ENCODE measurements at regions not wholly inside any gene's neighbourhood (a gene's known extent, or its start where the extent isn't known, plus 50 kb on each side); places are given as distances from the start of the nearest gene placed in this dataset.

DNA sequence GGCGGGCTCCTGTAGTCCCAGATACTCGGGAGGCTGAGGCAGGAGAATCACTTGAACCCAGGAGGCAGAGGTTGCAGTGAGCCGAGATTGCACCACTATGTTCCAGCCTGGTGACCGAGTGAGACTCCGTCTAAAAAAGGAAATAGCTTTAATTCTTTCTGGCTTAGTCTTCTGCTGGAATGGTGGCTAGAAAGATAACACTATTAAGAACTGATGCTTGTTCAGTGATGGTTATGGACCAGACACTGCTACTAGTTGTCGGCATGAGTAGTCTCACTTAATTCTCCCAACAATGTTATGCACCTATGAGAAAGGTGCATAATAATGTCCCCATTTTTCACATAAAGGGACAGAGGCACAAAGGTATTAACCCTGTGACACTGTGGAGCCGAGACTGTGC, 188.7 kb downstream of the HS3ST3A1 start:
- BruUV-seq (replicated peaks), result no TSS peak
- intact Hi-C loops (cut with micrococcal nuclease; ENCODE audit: unreplicated experiment), result no loop called here
- DNase-seq, result no peak
- Mint-ChIP-seq H3K27me3 (ENCODE audit: unreplicated experiment) (no peaks in the 10 kb centered on the region), H3K4me1 (ENCODE audit: low read depth, unreplicated experiment) (no peaks in the 10 kb centered on the region), H3K36me3 (ENCODE audit: insufficient read depth, unreplicated experiment) (no peaks in the 10 kb centered on the region), H3K9me3 (ENCODE audit: low read depth, unreplicated experiment) (peaks cover 11% of the 10 kb centered on the region), H3K4me3 (ENCODE audit: low read depth, unreplicated experiment) (no peak overlapping the region), H3K27ac (ENCODE audit: unreplicated experiment) (no peak overlapping the region)
- TF ChIP-seq, protein P1, sequence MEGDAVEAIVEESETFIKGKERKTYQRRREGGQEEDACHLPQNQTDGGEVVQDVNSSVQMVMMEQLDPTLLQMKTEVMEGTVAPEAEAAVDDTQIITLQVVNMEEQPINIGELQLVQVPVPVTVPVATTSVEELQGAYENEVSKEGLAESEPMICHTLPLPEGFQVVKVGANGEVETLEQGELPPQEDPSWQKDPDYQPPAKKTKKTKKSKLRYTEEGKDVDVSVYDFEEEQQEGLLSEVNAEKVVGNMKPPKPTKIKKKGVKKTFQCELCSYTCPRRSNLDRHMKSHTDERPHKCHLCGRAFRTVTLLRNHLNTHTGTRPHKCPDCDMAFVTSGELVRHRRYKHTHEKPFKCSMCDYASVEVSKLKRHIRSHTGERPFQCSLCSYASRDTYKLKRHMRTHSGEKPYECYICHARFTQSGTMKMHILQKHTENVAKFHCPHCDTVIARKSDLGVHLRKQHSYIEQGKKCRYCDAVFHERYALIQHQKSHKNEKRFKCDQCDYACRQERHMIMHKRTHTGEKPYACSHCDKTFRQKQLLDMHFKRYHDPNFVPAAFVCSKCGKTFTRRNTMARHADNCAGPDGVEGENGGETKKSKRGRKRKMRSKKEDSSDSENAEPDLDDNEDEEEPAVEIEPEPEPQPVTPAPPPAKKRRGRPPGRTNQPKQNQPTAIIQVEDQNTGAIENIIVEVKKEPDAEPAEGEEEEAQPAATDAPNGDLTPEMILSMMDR (IDR thresholded peaks at IDR 0.05; ENCODE audit: unreplicated experiment), result no peak
- CTCF ChIA-PET, result no interaction called here

DNA sequence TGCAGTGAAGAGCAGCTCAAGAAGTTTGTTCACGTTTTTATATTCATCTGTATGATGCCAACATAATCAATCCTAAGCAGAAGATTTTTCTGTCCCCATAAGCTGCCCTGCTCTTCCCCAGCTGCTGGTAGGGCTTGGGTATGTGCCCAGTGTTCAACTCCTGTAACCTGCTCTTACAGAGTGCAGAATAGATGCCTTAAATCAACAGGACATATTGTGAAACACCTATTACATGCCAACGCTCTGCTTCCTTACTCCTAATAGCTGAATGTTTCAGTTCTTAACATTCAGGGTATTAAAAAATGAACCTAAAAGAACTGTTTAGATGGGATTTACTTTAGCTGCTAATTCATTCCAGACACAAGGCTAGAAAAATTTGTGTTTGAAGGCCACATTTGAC, 190.9 kb downstream of the HS3ST3A1 start:
- Mint-ChIP-seq H3K4me3 (ENCODE audit: low read depth, unreplicated experiment) (no peak overlapping the region), H3K4me1 (ENCODE audit: low read depth, unreplicated experiment) (no peaks in the 10 kb centered on the region), H3K27ac (ENCODE audit: unreplicated experiment) (no peak overlapping the region), H3K27me3 (ENCODE audit: unreplicated experiment) (no peaks in the 10 kb centered on the region), H3K36me3 (ENCODE audit: insufficient read depth, unreplicated experiment) (no peaks in the 10 kb centered on the region), H3K9me3 (ENCODE audit: low read depth, unreplicated experiment) (peaks cover 12% of the 10 kb centered on the region)
- TF ChIP-seq, protein P1 (IDR thresholded peaks at IDR 0.05; ENCODE audit: unreplicated experiment), result no peak
- no TSS peak for BruUV-seq (replicated peaks)
- intact Hi-C loops (cut with micrococcal nuclease; ENCODE audit: unreplicated experiment), result no loop called here
- CTCF ChIA-PET, result no interaction called here
- no peak for DNase-seq

DNA sequence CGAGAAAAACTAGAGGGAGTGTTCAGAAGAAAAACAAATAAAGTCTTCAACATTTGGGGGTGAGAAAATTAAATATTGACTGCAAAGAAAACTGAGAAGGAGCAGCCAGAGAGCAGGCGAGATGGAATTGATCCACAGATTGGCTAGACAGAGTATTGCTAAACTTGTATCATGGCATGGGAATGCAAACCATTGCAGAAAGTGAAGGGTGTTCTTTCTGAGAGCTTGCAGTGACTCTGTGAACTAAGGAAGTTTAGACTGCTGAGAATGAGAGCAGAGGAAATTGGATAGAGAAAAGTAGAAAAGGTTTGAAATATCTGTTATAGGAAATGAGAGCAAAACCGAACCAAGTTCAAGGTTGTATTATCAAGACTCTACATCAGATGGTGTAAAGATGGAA, 191.5 kb downstream of the HS3ST3A1 start:
- H3K27ac Mint-ChIP-seq (ENCODE audit: unreplicated experiment), result no peak overlapping the region
- H3K27me3 Mint-ChIP-seq (ENCODE audit: unreplicated experiment), result no peaks in the 10 kb centered on the region
- DNase-seq, result no peak
- BruUV-seq (replicated peaks), result no TSS peak
- H3K9me3 Mint-ChIP-seq (ENCODE audit: low read depth, unreplicated experiment), result peaks cover 14% of the 10 kb centered on the region
- no peaks in the 10 kb centered on the region for H3K36me3 Mint-ChIP-seq (ENCODE audit: insufficient read depth, unreplicated experiment)
- no peaks in the 10 kb centered on the region for H3K4me1 Mint-ChIP-seq (ENCODE audit: low read depth, unreplicated experiment)
- intact Hi-C loops (cut with micrococcal nuclease; ENCODE audit: unreplicated experiment), result no loop called here
- H3K4me3 Mint-ChIP-seq (ENCODE audit: low read depth, unreplicated experiment), result no peak overlapping the region
- CTCF ChIA-PET, result no interaction called here
- TF ChIP-seq, protein P1 (IDR thresholded peaks at IDR 0.05; ENCODE audit: unreplicated experiment), result no peak

DNA sequence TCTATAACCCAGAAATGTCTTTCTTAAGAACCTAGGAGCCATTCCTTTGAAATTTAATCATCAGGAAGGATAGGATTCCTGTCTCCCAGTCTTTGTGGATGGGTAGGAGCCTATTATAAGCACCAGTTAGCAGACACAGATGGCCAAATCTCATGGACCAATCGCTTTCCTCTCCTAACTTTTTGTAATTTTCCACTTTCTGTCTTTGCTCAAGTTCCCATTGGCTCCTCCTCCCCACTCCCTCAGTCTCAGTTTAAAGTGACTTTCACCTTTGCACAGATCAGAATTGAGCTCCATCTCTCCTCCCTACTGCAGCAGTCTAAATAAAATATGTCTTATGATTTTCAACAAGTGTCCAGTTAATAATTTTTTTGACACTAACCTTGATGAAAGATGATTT, 192.3 kb downstream of the HS3ST3A1 start:
- Mint-ChIP-seq H3K36me3 (ENCODE audit: insufficient read depth, unreplicated experiment) (no peaks in the 10 kb centered on the region), H3K4me1 (ENCODE audit: low read depth, unreplicated experiment) (no peaks in the 10 kb centered on the region)

More for the DNA sequence above, 192.3 kb downstream of the HS3ST3A1 start:
- no peak overlapping the region for H3K4me3 Mint-ChIP-seq (ENCODE audit: low read depth, unreplicated experiment)
- no TSS peak for BruUV-seq (replicated peaks)
- intact Hi-C loops (cut with micrococcal nuclease; ENCODE audit: unreplicated experiment), result no loop called here
- peaks cover 15% of the 10 kb centered on the region for H3K9me3 Mint-ChIP-seq (ENCODE audit: low read depth, unreplicated experiment)
- no peaks in the 10 kb centered on the region for H3K27me3 Mint-ChIP-seq (ENCODE audit: unreplicated experiment)
- CTCF ChIA-PET, result no interaction called here
- TF ChIP-seq, protein P1 (IDR thresholded peaks at IDR 0.05; ENCODE audit: unreplicated experiment), result no peak
- DNase-seq, result no peak
- no peak overlapping the region for H3K27ac Mint-ChIP-seq (ENCODE audit: unreplicated experiment)

Data from Calu3 (cell line).